Endodermal cell (in vitro differentiated cells): ENCODE measurements at regions not wholly inside any gene's neighbourhood (a gene's known extent, or its start where the extent isn't known, plus 50 kb on each side); places are given as distances from the start of the nearest gene placed in this dataset.

ENCODE experiments used
- DNase-seq: peaks from one replicate; pipeline ENCODE4 v3.0.0-alpha.2; 2017
- H3K27ac ChIP-seq: 2 replicates; pipeline ENCODE4 v1.5.1; 2013; ENCODE audit warnings: mild to moderate bottlenecking, low read depth, low read length, moderate library complexity
- H3K27me3 ChIP-seq: 2 replicates; pipeline ENCODE4 v1.6.1; 2013; ENCODE audit warnings: mild to moderate bottlenecking, low read length, moderate library complexity; ENCODE audit not compliant: insufficient read depth, control insufficient read depth, poor library complexity, severe bottlenecking
- H3K36me3 ChIP-seq: 2 replicates; pipeline ENCODE4 v1.7.0; 2013; ENCODE audit warnings: mild to moderate bottlenecking, low read length, moderate library complexity; ENCODE audit not compliant: control insufficient read depth, insufficient read depth
- H3K4me1 ChIP-seq: one replicate; pipeline ENCODE4 v1.7.0; 2013; ENCODE audit warnings: low read length; ENCODE audit not compliant: control insufficient read depth, insufficient read depth
- H3K4me3 ChIP-seq: 2 replicates; pipeline ENCODE4 v1.5.1; 2013; ENCODE audit warnings: mild to moderate bottlenecking, low read length, moderate library complexity
- H3K9ac ChIP-seq: 2 replicates; pipeline ENCODE4 v1.6.1; 2013; ENCODE audit warnings: mild to moderate bottlenecking, low read length, moderate library complexity; ENCODE audit not compliant: poor library complexity, severe bottlenecking; ENCODE audit errors: extremely low read depth
- H3K9me3 ChIP-seq: 2 replicates; pipeline ENCODE4 v1.6.1; 2013; ENCODE audit warnings: mild to moderate bottlenecking, low read length, moderate library complexity; ENCODE audit not compliant: control insufficient read depth
- H3K27ac Mint-ChIP-seq: 2 replicates; pipeline ENCODE4 v1.8.0; 2020; ENCODE audit warnings: mixed read lengths
- H3K27me3 Mint-ChIP-seq: 2 replicates; pipeline ENCODE4 v1.8.0; 2021; ENCODE audit warnings: mild to moderate bottlenecking, mixed read lengths; ENCODE audit not compliant: insufficient read depth
- H3K36me3 Mint-ChIP-seq: 2 replicates; pipeline ENCODE4 v1.8.0; 2020; ENCODE audit warnings: low read depth, mixed read lengths
- H3K4me1 Mint-ChIP-seq: 2 replicates; pipeline ENCODE4 v1.8.0; 2020; ENCODE audit warnings: mixed read lengths
- H3K4me3 Mint-ChIP-seq: 2 replicates; pipeline ENCODE4 v1.8.0; 2020; ENCODE audit warnings: mild to moderate bottlenecking, moderate library complexity, mixed read lengths
- H3K9me3 Mint-ChIP-seq: 2 replicates; pipeline ENCODE4 v1.8.0; 2020; ENCODE audit warnings: mild to moderate bottlenecking, mixed read lengths
- WGBS, 2 experiments: methylation state at CpG; one replicate each; pipeline versions ENCODE4 v1.1.5 to v1.1.7; 2013; ENCODE audit warnings: missing lambda C conversion rate in 2 of 2, mixed read lengths in 1 of 2; ENCODE audit not compliant: insufficient coverage in 1 of 2, insufficient read length in 1 of 2; 5-methylcytosine and 5-hydroxymethylcytosine counted together
- TF ChIP-seq, protein P1 (sequence below): fragments of 200-600 bp; sonication (generic); conservative IDR thresholded peaks from 2 replicates; pipeline ENCODE4 v1.5.0; 2021; ENCODE audit warnings: antibody characterized with exemption, mild to moderate bottlenecking

DNA sequence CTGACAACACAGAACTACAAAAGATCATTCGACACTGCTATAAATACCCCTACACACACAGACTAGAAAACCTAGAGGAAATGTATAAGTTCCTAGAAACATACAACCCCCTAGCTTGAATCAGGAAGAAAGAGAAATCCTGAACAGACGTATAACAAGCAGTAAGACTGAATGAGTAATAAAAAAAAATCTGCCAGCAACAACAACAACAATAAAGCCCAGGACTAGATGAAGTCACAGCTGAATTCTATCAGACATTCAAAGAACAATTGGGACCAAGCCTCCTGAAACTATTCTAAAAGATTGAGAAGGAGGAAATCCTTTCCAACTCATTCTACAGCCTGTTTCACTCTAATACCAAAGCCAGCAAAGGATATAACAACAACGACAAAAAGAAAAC, 68.2 kb upstream of the SLIT3 start:
- H3K27me3 Mint-ChIP-seq: peaks cover 20% of the 10 kb centered on the region
- Histone ChIP-seq H3K36me3 (no peaks in the 10 kb centered on the region), H3K4me1 (no peaks in the 10 kb centered on the region), H3K27me3 (no peaks in the 10 kb centered on the region), H3K4me3 (no peak overlapping the region), H3K9ac (no peak overlapping the region), H3K9me3 (no peaks in the 10 kb centered on the region), H3K27ac (no peak overlapping the region)
- no peaks in the 10 kb centered on the region for H3K4me1 Mint-ChIP-seq
- DNase-seq: no peak
- WGBS, 2 experiments: 91 to 93% methylated on average over 2 to 3 of the region's 3 CpGs
- H3K9me3 Mint-ChIP-seq: peaks cover 11% of the 10 kb centered on the region
- no peak overlapping the region for H3K27ac Mint-ChIP-seq
- H3K36me3 Mint-ChIP-seq: no peaks in the 10 kb centered on the region
- H3K4me3 Mint-ChIP-seq: no peak overlapping the region
- TF ChIP-seq, protein P1, sequence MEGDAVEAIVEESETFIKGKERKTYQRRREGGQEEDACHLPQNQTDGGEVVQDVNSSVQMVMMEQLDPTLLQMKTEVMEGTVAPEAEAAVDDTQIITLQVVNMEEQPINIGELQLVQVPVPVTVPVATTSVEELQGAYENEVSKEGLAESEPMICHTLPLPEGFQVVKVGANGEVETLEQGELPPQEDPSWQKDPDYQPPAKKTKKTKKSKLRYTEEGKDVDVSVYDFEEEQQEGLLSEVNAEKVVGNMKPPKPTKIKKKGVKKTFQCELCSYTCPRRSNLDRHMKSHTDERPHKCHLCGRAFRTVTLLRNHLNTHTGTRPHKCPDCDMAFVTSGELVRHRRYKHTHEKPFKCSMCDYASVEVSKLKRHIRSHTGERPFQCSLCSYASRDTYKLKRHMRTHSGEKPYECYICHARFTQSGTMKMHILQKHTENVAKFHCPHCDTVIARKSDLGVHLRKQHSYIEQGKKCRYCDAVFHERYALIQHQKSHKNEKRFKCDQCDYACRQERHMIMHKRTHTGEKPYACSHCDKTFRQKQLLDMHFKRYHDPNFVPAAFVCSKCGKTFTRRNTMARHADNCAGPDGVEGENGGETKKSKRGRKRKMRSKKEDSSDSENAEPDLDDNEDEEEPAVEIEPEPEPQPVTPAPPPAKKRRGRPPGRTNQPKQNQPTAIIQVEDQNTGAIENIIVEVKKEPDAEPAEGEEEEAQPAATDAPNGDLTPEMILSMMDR: no peak

DNA sequence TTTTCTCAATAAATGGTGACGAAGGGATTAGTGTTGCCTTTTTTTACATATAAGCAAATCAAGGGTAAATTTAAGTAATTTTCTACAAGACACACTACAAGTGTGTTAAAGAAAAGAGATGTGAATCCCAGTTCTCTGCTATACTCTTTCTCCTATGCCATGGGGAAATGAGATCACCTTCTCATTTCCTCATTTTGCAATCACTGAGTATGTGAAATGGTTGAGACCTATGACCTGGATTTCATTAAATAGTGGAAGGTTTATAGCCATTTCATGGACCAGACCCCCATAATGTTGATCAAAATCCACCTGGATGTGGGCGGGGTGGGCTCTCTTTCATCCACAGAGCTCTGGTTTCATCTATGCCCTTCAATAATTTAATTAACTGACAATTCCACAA, 66.9 kb upstream of the SLIT3 start:
- H3K27me3 ChIP-seq: no peaks in the 10 kb centered on the region
- H3K4me3 ChIP-seq: no peak overlapping the region
- Mint-ChIP-seq H3K4me3 (no peak overlapping the region), H3K27me3 (peaks cover 20% of the 10 kb centered on the region), H3K4me1 (no peaks in the 10 kb centered on the region), H3K36me3 (no peaks in the 10 kb centered on the region), H3K9me3 (peaks cover 11% of the 10 kb centered on the region), H3K27ac (no peak overlapping the region)
- no peak overlapping the region for H3K9ac ChIP-seq
- DNase-seq: no peak
- H3K27ac ChIP-seq: no peak overlapping the region
- H3K4me1 ChIP-seq: no peaks in the 10 kb centered on the region
- TF ChIP-seq, protein P1: no peak
- H3K36me3 ChIP-seq: no peaks in the 10 kb centered on the region
- WGBS, 2 experiments: 85 to 100% methylated on average over 1 of the region's 2 CpGs
- H3K9me3 ChIP-seq: no peaks in the 10 kb centered on the region

DNA sequence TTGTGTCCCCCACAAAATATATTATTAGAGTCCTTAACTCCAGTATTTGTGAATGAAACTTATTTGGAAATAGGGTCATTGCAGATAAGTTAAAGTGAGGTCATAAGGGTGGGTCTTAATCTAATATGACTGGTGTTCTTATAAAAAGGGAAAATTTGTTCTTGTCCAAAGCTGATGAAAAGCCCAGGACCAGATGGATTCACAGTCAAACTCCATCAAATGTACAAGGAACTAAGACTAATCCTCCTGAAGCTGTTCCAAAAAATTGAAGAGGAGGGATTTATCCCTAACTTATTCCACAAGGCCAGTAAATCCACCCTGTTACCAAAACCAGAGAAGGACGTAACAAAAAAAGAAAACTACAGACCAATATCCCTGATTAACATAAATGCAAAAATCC, 56.4 kb upstream of the SLIT3 start:
- no peaks in the 10 kb centered on the region for H3K36me3 Mint-ChIP-seq
- no peaks in the 10 kb centered on the region for H3K36me3 ChIP-seq
- no peak overlapping the region for H3K27ac ChIP-seq
- no peak for DNase-seq
- 79% methylated on average over 1 of the region's 1 CpG; no CpG with 5 or more reads in 1 of the 2 experiments for WGBS, 2 experiments
- no peaks in the 10 kb centered on the region for H3K9me3 ChIP-seq
- H3K4me3 Mint-ChIP-seq: no peak overlapping the region
- H3K27me3 ChIP-seq: peaks cover 6% of the 10 kb centered on the region
- H3K27ac Mint-ChIP-seq: no peak overlapping the region
- H3K9ac ChIP-seq: no peak overlapping the region
- no peak overlapping the region for H3K4me3 ChIP-seq
- H3K9me3 Mint-ChIP-seq: no peaks in the 10 kb centered on the region
- TF ChIP-seq, protein P1: no peak
- H3K4me1 ChIP-seq: no peaks in the 10 kb centered on the region
- peaks cover 11% of the 10 kb centered on the region for H3K27me3 Mint-ChIP-seq
- H3K4me1 Mint-ChIP-seq: peaks cover 2% of the 10 kb centered on the region
